ENCODE measurements at regions not wholly inside any gene's neighbourhood (a gene's known extent, or its start where the extent isn't known, plus 50 kb on each side); places are given as distances from the start of the nearest gene placed in this dataset.
"Not testable (repeated sequence)": the region's sequence is repeated elsewhere in the genome, so short reads cannot be mapped to it uniquely, and the experiment has no call there.

- Histone ChIP-seq H3K27ac (no peak overlapping the region), H3K4me3 (no peak overlapping the region), H3K9me3 (no peaks in the 10 kb centered on the region), H3K4me1 (peaks cover 0 to 7% (median 0%) of the 10 kb centered on the region in 12 donors), H3K36me3 (no peaks in the 10 kb centered on the region), H3K27me3 (no peaks in the 10 kb centered on the region)
- ATAC-seq (no peak), DNase-seq (no peak)
- intact Hi-C loops (cut with DNase I): no loop called here
- WGBS, 4 donors: 83 to 92% (median 86%) methylated on average over 5 of the region's 5 CpGs
- no peak for TF ChIP-seq CTCF (IDR thresholded peaks at IDR 0.05)
- no peak for TF ChIP-seq POLR2A (IDR thresholded peaks at IDR 0.05)
Observed at GRCh38 chr4:110411574-110412011, 64.4 kb upstream of the ENPEP start.

- H3K36me3 ChIP-seq; H3K27me3 ChIP-seq; DNase-seq; intact Hi-C loops (cut with DNase I); H3K9me3 ChIP-seq; H3K27ac ChIP-seq; ATAC-seq; H3K4me3 ChIP-seq; H3K4me1 ChIP-seq: not testable (repeated sequence)
- 60 to 75% (median 65%) methylated on average over 19 to 27 of the region's 35 CpGs for WGBS, 4 donors
Observed at GRCh38 chr4:110410853-110411573, 64.9 kb upstream of the ENPEP start.

DNA sequence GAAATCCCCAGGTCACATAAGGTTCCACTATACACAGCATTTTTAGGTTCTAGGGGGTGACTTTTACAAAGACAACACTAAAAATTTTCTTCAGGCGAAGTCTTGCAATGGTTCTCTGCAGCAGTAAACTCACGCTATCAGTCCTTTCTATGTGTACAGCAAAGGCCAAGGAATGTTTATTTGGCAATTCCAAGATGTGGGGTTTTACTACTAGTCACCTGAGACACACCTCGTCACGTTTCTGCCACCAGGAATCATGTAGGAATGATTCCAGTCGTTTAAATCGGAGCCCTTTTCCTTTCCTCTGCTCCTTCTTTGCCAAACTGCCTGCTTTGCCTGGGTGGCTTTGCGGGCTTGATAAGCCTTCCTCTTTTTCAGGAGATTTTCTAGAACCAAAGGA is 75.9 kb upstream of the ENPEP start:
- 66 to 84% (median 75%) methylated on average over 7 of the region's 7 CpGs for WGBS, 4 donors
- intact Hi-C loops (cut with DNase I): no loop called here

GRCh38 chr4:110399046-110399445 is 76.9 kb upstream of the ENPEP start:
- H3K4me3 ChIP-seq; DNase-seq; H3K27ac ChIP-seq; H3K4me1 ChIP-seq; H3K36me3 ChIP-seq; ATAC-seq; H3K9me3 ChIP-seq; H3K27me3 ChIP-seq; intact Hi-C loops (cut with DNase I): not testable (repeated sequence)
- 88 to 90% (median 90%) methylated on average over 10 of the region's 10 CpGs for WGBS, 4 donors

More for the DNA sequence above, 75.9 kb upstream of the ENPEP start:
- no peak for TF ChIP-seq CTCF (IDR thresholded peaks at IDR 0.05)
- TF ChIP-seq POLR2A (IDR thresholded peaks at IDR 0.05): no peak
- Histone ChIP-seq H3K4me3 (no peak overlapping the region), H3K36me3 (no peaks in the 10 kb centered on the region), H3K9me3 (no peaks in the 10 kb centered on the region), H3K27me3 (no peaks in the 10 kb centered on the region), H3K27ac (no peak overlapping the region), H3K4me1 (no peaks in the 10 kb centered on the region)
- DNase-seq: no peak
- ATAC-seq: no peak

- DNase-seq: no peak
- intact Hi-C loops (cut with DNase I): no loop called here
- ATAC-seq: no peak
Observed at GRCh38 chr4:110396963-110397362, 79.0 kb upstream of the ENPEP start.

More at GRCh38 chr4:110396963-110397362, 79.0 kb upstream of the ENPEP start:
- Histone ChIP-seq H3K4me3 (no peak overlapping the region), H3K27ac (no peak overlapping the region), H3K9me3 (no peaks in the 10 kb centered on the region), H3K4me1 (no peaks in the 10 kb centered on the region), H3K36me3 (no peaks in the 10 kb centered on the region), H3K27me3 (no peaks in the 10 kb centered on the region)
- TF ChIP-seq POLR2A (IDR thresholded peaks at IDR 0.05) (no peak), CTCF (IDR thresholded peaks at IDR 0.05) (no peak)
- WGBS, 4 donors: 85 to 90% (median 87%) methylated on average over 2 of the region's 2 CpGs

Data from heart left ventricle (tissue), 16 donors.